RCC 7860 (cell line): ENCODE measurements at regions not wholly inside any gene's neighbourhood (a gene's known extent, or its start where the extent isn't known, plus 50 kb on each side); places are given as distances from the start of the nearest gene placed in this dataset.

ENCODE experiments used
- DNase-seq: peaks from one replicate; pipeline ENCODE4 v3.0.0-alpha.2; 2015; ENCODE audit warnings: low spot score
- FAIRE-seq: peaks from 2 replicates; lab custom pipeline; 2012; peaks lifted over from hg19 to GRCh38; lab: Jason Lieb, UNC

DNA sequence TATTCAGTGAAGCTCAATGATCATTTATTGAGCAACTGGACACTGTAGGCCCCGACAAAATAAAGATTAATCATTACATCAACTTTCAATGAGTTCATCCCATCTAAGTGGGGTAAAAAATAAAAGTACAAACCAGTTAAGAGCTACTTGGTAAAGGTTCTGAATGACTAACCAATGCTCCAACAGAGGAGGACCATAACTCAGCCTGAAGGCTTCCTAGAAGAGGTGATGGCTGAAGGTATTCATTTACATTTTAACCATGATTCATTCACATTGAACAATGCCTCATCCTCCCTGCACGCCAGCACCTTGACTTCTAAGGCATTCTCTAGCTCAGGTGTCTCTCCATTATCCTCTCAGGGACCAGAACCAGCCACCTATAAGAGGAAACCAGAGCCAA is 201.4 kb downstream of the ZNF462 start:
- DNase-seq (no peak), FAIRE-seq (no peak)

DNA sequence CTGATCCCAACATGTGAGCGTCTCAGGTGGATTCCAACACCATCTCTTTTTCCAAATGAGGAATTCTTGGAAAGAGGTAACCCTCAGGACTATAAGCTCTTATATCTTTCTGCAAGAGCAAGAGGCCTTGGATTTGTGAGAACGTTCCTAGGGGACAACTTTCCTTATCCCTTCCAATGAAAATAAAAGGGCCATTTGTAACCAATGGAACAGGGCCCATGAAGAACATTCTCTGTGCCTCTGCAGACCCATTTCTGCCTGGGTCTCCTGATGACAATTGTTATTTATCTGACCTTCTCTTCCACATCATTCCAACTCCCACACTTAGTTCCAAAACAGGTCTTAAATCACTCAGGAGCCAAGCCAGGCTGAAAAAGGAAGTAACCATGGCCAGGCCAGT is 202.6 kb downstream of the ZNF462 start:
- FAIRE-seq (no peak), DNase-seq (no peak)

DNA sequence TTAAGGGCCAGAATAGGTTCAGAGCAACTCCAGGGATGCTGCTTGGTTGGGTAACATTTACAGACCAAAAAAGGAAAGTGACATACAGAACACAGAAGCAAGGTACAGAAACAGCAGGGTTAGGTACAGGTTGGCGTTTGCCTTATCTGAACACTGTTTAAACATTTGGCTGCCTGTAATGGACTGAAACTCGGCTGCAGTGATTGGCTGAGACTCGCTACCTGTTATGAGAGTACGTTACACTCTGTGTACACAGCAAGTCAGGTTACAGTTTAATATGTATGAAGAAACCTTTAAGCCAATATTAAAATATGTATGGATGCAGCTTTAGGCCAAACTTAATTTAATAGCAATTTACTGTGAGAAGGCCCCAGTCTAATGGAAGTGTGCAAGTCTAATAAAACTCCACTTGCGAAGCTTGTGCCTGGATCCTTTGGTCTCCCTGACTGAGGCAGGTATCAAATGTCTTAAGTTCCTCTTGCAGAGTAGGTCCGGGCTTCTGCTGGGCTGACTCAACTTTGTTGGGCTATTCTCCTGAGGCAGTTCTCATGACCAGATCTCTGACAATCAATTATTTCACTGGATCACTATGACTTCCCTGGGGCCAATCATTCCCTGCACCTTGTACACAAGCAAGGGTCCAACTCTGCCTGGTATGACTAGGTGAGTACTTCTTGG is 204.9 kb downstream of the ZNF462 start:
- FAIRE-seq = no peak
- no peak for DNase-seq

DNA sequence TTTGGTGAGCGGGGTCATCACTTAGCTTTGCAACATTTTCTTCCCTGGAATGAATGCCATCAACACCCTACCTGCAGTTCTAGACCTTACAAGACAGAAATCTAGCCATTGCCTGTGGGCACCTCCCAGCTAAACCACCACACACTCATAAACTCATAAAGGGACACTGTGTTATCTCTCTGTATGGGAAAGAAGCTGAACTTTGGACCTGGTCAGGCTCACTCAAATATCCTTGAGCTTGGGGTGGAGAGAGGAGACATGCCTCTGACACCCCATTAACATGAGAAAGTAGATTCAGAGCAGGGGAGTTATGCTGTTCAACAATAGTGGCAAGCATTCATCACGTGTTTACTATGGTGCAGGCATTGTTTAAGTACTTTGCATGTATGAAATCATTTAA is 205.6 kb downstream of the ZNF462 start:
- DNase-seq = no peak
- FAIRE-seq = no peak

DNA sequence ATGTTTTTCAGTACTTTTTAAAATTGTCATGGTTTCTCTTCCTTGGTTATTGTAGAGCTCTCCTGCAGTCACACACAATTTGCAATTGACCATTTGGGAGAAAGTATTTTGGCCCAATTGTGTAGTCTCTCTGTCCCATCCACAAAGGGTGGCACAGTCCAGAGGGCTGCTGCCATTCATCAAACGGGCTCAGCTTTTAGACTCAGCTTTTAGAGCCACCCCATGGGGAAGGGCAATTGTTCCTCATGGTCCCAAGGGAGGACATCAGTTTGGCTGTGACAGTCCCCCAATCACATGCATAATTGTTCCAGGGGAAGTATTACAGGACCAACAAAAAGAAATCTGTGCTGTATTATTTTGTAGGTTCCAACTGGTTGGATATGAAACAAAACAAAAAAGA is 207.6 kb downstream of the ZNF462 start:
- FAIRE-seq (no peak), DNase-seq (no peak)

DNA sequence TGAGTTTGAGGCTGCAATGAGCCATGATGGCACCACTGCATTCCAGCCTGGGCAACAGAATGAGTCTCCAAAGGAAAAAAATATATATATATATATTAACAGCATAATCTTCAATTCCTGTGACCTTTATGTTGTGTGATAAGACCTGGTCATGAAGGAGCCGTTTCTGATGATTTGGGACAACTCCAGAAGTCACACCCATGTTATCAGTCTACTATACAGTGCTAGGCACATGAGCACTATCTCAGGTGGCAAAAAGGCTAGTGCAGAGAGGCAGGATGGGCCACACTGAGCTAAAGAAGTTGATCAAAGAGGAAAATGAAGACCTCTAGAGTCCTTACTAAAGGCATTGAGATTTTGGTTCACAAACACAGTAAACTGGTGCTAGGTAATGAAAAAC is 205.0 kb upstream of the RAD23B start:
- DNase-seq (no peak), FAIRE-seq (no peak)

DNA sequence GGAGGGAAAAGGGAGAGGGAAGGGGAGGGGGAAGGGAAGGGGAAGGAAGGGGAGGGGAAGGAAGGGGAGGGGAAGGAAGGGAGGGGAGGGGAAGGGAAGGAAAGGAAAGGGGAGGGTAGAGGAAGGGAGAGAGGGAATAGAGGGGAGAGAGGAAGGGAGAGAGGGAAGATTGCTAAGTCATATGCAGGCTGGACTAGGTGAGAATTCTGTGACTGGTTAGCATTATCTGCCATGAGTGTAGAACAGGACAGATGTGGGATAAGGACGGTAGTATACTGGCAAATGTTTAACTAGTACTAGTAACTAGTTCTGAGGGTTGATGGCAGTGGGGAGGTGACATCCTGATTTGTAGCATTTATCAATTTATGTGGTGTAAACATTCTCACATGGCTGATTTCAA is 203.5 kb upstream of the RAD23B start:
- DNase-seq = no peak
- no peak for FAIRE-seq

DNA sequence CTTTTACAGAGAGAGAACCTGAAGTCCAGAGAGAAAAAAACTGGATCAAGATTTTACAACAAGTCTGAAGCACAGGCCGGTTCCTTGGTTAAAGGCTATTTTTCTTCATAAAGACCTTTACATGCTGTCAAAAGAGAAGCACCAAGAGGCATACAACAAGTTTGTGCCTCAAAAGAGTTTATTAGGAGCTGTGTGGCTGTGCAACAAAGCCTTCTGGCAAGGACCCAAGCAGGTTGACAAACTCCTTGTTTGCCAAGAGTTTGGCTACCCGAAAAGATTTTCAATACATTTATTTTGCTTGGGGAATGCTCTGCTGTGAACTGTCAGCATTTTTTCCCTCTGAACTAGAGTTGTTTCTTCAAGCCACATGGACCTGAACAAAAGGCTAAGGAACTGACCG is 202.9 kb upstream of the RAD23B start:
- no peak for FAIRE-seq

DNA sequence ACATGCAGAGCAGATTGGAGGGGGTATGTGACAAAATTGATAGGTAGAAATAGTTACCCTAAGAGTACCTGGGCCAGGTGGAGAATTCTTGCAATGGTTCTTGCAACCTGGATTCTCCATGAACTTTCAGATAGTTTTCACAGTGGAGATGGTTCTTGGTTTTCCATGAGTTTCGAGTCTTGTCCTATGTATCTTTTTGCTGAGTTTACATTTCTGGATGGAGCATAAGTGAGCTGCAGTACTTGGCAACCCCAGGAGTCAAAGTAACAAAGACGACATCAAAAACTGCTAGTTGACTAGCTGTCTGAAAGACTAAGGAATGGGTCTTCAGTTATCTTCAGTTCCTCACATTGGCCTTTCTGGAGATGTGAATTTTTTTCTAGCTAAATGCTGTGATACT is 196.6 kb upstream of the RAD23B start:
- DNase-seq (no peak), FAIRE-seq (no peak)

More for the DNA sequence above, 202.9 kb upstream of the RAD23B start:
- no peak for DNase-seq

DNA sequence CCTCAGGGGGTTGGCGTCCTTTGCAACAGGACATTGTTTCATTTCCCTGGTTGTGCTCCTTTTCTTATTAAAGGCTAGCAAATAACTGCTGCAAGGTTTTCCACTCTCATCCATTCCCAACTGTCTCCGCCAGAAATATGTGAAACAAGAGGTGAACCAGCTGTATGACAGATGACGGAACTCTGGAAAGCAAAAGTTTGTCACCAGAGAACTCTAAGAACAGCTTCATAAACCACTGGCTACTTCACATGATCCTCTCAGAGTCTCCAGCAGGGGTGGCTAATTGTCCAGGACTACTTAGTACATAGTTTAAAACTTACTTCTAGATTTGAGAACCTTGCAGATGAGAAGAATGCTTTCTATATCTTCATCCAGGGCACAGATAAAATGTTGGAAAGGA is 195.9 kb upstream of the RAD23B start:
- no peak for DNase-seq
- FAIRE-seq = no peak

DNA sequence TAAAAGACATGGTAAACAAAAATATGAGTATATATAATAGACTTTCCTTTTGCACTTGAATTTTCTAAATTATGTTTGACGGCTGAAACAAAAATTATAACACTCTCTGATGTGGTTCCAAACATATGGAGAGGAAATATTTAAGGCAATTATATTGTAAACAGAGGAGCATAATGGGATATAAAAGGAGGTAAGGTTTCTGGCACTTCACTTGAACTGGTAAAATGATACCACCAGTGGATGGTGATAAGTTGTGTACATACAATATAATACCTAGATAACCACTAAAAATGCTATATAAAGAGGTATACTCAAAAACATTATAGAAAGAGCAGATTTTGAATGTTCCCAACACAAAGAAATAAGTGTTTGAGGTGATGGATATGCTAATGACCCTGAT is 192.9 kb upstream of the RAD23B start:
- DNase-seq = no peak

DNA sequence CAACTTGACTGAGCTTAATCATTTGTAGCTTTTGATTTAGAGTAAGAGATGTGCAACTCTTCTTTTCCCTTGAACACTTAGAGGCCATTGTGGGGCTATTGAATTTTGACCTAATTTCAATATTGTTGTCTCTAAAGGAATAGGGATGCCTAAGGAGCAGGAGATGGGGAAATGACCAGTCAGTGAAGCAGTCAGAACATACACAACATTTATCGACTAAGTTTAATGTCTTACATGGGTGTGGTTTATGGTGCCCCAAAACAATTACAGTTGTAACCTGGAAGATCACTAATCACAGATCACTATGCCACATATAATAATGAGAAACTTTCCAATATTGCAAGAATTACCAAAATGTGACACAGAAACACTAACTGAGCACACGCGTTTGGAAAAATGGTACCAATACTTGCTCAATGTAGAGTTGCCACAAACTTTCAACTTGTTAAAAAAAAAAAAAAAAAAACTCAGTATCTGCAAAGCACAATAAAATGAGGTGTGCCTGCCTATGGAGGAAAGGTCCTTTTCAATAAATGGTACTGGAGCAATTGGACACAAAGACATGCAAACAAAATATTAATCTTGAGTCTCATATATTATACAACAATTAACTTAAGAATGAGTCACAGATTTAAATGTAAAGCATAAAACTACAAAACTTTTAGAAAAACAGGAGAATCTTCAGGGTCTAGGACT is 189.6 kb upstream of the RAD23B start:
- FAIRE-seq = no peak

More for the DNA sequence above, 192.9 kb upstream of the RAD23B start:
- no peak for FAIRE-seq

DNA sequence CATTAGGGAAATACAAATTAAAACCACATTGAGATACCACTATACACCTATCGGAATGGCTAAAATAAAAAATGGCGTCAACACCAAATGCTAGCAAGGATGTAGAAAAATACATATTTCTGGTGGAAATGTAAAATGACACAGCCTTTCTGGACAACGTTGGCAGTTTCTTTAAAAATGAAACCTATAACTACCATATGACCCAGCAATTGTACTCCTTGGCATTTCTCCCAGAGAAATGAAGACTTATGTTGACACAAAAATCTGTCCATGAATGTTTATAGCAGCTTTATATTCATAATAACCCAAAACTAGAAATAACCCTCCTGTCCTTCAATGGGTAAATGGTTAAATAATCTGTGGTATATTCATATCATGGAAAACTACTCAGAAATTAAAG is 188.7 kb upstream of the RAD23B start:
- DNase-seq = no peak

More for the DNA sequence above, 189.6 kb upstream of the RAD23B start:
- no peak for DNase-seq

DNA sequence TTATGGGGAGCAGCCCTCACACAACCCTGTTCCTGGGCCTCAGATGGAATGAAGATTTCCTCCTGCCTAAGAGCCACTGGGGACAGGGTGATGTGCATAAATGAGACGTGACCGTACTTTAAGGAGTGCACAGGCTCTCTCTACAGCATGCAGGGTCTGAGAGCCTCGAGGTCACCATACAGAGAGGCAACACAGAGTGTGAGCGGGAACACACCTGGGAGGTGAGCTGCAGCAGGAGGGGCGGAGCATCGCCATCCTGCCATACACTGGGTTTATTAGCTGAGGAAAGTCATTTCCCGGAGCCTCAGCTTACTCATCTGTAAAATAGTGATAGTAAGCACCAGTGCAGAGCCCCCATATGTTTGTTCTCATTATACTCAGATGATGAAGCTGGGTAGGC is 182.5 kb upstream of the RAD23B start:
- no peak for DNase-seq
- no peak for FAIRE-seq

More for the DNA sequence above, 188.7 kb upstream of the RAD23B start:
- FAIRE-seq = no peak

DNA sequence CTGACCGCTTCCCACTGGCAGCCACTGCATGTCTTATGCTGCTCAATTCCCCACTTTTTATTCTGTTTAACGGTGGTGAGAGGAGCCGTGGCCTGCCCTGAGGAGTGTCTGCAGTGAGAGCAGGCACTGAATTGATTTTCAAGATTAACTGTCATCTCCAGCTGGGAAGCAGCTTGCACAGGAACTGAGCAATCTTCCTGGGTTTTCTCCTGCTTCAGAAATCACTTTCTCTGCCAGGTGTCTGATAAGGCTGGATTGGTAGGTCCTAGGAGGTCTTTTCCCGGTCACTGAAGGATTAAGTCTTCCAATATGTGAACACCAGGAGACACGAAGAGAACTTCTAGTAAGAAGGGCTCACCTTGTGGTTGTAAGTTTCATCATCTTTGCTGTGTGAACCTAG is 181.1 kb upstream of the RAD23B start:
- DNase-seq (no peak), FAIRE-seq (no peak)

DNA sequence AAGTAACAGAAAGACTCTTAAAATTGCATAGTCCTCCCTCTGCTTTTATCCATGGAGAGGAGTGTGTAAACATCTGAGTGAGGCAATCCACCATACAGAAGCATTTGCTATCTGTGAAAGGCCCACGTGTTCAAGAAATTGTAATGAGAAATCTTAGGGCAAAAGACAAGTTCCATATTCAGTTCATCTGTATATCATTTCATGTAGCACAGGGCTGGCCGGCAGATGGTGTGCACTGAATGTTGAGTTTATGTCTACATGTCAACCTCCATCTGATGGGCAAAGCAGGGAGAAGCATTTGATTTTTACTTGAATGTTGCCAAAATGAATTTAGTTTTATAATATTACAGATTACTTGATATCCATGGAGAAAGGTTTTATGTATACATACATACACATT is 179.5 kb upstream of the RAD23B start:
- FAIRE-seq (no peak), DNase-seq (no peak)

DNA sequence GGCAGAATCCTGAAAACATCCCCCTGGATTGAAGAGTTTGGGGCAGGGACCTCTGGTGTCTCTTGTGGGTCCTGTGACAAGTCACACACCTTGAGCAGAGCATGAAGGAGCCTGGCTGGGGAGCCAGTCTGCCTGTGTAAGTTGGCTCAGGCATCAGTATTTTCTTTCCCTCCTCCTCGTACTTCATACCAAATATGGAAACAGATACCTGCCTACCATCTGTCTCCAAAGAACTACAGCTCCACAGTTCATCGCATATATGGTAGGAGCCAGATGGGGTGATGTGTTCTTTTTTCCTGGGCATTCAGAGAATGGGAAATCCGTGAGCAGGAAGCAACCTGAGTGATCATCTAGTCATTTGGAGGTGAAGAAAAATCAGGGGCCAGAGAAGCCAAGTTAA is 177.3 kb upstream of the RAD23B start:
- no peak for FAIRE-seq
- no peak for DNase-seq

DNA sequence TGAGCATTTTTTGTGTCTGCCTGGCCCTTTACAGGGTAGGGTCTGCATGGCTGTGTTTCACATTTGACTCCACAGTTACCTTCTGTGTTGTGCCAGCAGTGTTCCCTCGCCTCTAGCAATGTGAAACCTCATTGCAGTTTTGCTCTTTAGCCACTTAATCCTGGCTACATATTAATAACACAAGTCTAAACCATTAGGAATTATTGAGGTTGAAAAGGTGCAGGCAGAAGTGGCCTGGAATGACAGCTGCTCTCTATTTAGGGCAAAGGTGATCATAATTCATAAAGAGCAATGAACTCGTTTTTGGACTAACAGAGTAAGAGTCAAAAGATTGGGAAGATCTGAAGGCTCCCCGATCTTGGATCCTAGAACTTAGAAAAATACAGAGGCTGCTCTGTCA is 176.7 kb upstream of the RAD23B start:
- no peak for FAIRE-seq
- DNase-seq = no peak

DNA sequence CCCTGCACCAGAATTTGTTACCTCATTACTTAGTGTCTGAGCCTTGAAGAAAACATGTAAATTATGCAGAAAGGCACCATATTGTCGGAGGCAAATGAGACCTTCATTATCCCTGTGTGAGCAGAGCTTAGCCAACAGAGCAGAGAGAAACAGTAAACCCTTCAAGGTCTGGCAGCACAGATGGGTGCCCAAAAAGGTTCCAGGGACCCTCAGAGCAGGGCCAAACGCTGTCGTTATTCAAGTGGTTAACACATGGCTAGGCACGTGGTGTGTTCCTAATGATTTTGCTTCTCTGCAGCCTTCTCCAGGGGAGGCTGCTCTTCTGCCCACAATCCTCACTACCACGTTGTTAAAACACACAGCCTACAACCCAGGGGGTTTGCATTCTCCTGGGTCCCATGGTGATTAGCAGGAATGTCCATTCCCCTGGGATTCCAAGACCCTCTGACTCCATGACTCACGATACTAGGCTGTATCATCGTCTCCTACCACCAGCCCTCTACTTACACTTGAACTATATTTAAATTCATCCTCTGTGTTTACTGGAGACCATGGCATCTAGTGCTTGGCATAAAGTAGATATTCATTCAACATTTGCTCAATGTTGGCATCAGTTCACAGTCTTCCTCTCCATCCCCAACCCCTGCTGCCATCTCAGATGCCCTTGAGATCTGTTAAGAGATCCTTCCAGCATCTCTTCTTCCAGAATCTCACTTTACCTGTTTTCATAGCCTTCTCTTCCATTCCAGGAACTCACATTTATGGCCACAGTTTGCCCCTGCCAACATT is 174.5 kb upstream of the RAD23B start:
- DNase-seq (no peak), FAIRE-seq (no peak)

DNA sequence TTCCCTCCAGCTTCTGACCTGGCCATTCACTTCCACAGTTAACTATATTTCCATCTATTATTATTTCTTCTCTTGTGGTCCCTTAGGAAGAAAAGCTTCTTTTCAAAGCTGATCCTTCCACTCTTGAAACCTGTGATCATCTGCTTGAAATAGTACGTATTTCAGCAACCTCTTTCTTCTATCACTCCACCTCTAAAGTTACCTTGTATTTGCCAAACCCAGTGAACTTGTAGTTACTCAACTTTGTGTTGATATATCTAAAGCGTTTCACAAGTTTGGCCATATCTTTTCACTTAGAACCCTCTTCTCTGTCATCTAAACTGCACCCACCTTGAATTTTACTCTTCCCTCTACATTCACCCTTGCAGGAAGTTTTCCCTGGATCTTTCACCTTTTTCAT is 173.8 kb upstream of the RAD23B start:
- no peak for FAIRE-seq
- DNase-seq = no peak

DNA sequence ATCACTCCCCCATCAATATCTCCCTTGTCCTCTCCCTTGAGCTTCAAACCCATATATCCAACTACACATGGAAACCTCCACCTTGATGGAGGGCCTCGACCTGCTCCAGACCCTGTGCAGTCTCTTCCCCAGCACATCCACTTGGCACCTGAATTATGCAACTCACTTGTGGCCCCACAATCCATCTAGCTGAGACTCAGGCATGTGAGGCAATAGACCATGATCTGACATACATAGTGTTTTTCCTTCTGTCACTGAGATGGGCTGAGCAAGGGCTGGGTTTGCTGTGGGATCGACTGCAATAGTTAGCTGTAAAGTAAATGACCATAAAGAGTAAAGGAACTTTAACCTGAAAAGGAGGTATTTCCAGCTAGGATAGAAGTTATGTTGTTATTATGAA is 172.9 kb upstream of the RAD23B start:
- FAIRE-seq (no peak), DNase-seq (no peak)

DNA sequence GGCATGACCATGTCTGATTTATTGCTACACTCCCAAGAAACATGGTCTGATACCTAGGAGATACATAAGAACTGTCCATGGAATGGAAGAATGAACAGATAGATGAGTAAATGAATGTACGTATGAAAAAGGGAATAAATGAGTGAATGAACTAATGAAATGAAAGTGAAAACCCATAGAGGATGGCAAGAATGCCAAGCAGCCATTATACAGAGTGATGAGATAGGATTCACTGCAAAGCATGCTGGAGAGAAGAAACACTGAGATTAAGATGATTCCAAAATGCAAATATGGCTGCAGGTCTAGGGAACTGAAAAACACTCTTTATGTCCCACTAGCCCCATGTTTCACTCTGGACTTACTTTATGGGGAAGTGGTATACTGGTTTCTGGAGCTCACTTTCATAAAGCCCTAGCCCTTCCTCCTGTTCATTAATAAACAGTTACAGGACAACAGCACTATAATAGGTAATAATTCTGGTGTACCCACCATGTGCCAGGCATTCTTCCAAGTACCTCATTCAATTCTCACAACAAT is 170.3 kb upstream of the RAD23B start:
- DNase-seq = no peak

More for the DNA sequence above, 170.3 kb upstream of the RAD23B start:
- FAIRE-seq = no peak
